ENCODE measurements at regions not wholly inside any gene's neighbourhood (a gene's known extent, or its start where the extent isn't known, plus 50 kb on each side); places are given as distances from the start of the nearest gene placed in this dataset.

DNA sequence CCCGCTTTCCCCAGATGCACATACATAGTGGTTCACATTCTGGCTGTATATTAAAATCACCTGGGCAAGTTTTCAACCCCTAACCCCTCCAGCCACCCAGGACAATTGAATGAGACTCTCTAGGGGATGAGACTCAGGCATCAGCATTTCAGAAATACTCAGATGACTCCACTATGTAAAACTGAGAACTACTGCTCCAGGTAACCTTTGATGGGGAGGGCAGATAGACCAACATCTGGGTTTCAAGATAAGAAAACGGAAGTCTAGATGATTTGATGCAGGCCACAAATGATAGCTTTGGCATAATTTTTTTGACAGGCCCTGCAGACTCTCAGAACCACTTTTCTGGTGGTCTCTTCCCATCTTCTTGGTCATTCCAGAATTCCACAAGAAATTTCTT, 341.1 kb downstream of the EMP1 start:
- H2AK5ac ChIP-seq (ENCODE audit: low read length) = no peak overlapping the region
- no peak overlapping the region for H3K18ac ChIP-seq (ENCODE audit: low read length)
- H2BK120ac ChIP-seq (ENCODE audit: insufficient read depth, low read length, poor library complexity) = no peak overlapping the region
- no peaks in the 10 kb centered on the region for H3K36me3 ChIP-seq (ENCODE audit: control insufficient read depth in 1 of 2, insufficient read depth in 2 of 2, low read length in 2 of 2)
- no peak overlapping the region for H2BK5ac ChIP-seq (ENCODE audit: low read depth, low read length, poor library complexity)
- H3K27ac ChIP-seq (ENCODE audit: low read depth, low read length) = no peak overlapping the region
- H3K14ac ChIP-seq (ENCODE audit: low read length) = no peak overlapping the region
- no peak overlapping the region for H3K4me2 ChIP-seq (ENCODE audit: low read length)
- H3K79me2 ChIP-seq (ENCODE audit: control insufficient read depth, insufficient read depth, low read length, poor library complexity) = no peaks in the 10 kb centered on the region
- H3K4me1 ChIP-seq (ENCODE audit: control insufficient read depth in 1 of 2, insufficient read depth in 2 of 2, low read length in 2 of 2) = peaks cover 0 to 2% of the 10 kb centered on the region in 2 experiments
- no peak for DNase-seq
- H3K9me3 ChIP-seq (ENCODE audit: insufficient read depth, low read depth, low read length) = peaks cover 3% of the 10 kb centered on the region
- H3K4me3 ChIP-seq (ENCODE audit: low read depth, low read length) = no peak overlapping the region
- H4K91ac ChIP-seq (ENCODE audit: low read depth, low read length) = no peak overlapping the region
- no CpG with 5 or more reads among the region's 2 CpGs for WGBS (ENCODE audit: extremely low coverage, insufficient coverage, insufficient read length)
- no peak overlapping the region for H4K8ac ChIP-seq (ENCODE audit: low read depth, low read length)
- H2AFZ ChIP-seq (ENCODE audit: insufficient read depth, low read length, poor library complexity) = no peak overlapping the region
- H3K9ac ChIP-seq (ENCODE audit: low read length) = no peak overlapping the region
- no peak overlapping the region for H3K23ac ChIP-seq (ENCODE audit: low read length)
- no peaks in the 10 kb centered on the region for H3K79me1 ChIP-seq (ENCODE audit: low read length)
- no peaks in the 10 kb centered on the region for H3K27me3 ChIP-seq (ENCODE audit: insufficient read depth, low read length)
- no peak overlapping the region for H4K12ac ChIP-seq (ENCODE audit: low read depth, low read length)
- no peak overlapping the region for H3K4ac ChIP-seq (ENCODE audit: low read depth, low read length)
- no peak overlapping the region for H2BK12ac ChIP-seq (ENCODE audit: low read length)

- H3K27me3 ChIP-seq (ENCODE audit: insufficient read depth, low read length) = no peaks in the 10 kb centered on the region
- no peaks in the 10 kb centered on the region for H3K36me3 ChIP-seq (ENCODE audit: control insufficient read depth in 1 of 2, insufficient read depth in 2 of 2, low read length in 2 of 2)
- no peak overlapping the region for H2BK12ac ChIP-seq (ENCODE audit: low read length)
- no peak for DNase-seq
- no peak overlapping the region for H3K4ac ChIP-seq (ENCODE audit: low read depth, low read length)
- H4K8ac ChIP-seq (ENCODE audit: low read depth, low read length) = no peak overlapping the region
- H3K4me3 ChIP-seq (ENCODE audit: low read depth, low read length) = no peak overlapping the region
- H4K12ac ChIP-seq (ENCODE audit: low read depth, low read length) = no peak overlapping the region
- H2BK5ac ChIP-seq (ENCODE audit: low read depth, low read length, poor library complexity) = no peak overlapping the region
- H3K23ac ChIP-seq (ENCODE audit: low read length) = no peak overlapping the region
- no CpG with 5 or more reads among the region's 7 CpGs for WGBS (ENCODE audit: extremely low coverage, insufficient coverage, insufficient read length)
- H3K79me1 ChIP-seq (ENCODE audit: low read length) = no peaks in the 10 kb centered on the region
- H3K79me2 ChIP-seq (ENCODE audit: control insufficient read depth, insufficient read depth, low read length, poor library complexity) = no peaks in the 10 kb centered on the region
- no peak overlapping the region for H4K91ac ChIP-seq (ENCODE audit: low read depth, low read length)
- H2AFZ ChIP-seq (ENCODE audit: insufficient read depth, low read length, poor library complexity) = no peak overlapping the region
- H3K18ac ChIP-seq (ENCODE audit: low read length) = no peak overlapping the region
- no peak overlapping the region for H3K27ac ChIP-seq (ENCODE audit: low read depth, low read length)
- no peak overlapping the region for H3K4me2 ChIP-seq (ENCODE audit: low read length)
- no peak overlapping the region for H2BK120ac ChIP-seq (ENCODE audit: insufficient read depth, low read length, poor library complexity)
- H3K14ac ChIP-seq (ENCODE audit: low read length) = no peak overlapping the region
- H3K4me1 ChIP-seq (ENCODE audit: control insufficient read depth in 1 of 2, insufficient read depth in 2 of 2, low read length in 2 of 2) = peaks cover 0 to 2% of the 10 kb centered on the region in 2 experiments
- H2AK5ac ChIP-seq (ENCODE audit: low read length) = no peak overlapping the region
- H3K9ac ChIP-seq (ENCODE audit: low read length) = no peak overlapping the region
- peaks cover 3% of the 10 kb centered on the region for H3K9me3 ChIP-seq (ENCODE audit: insufficient read depth, low read depth, low read length)
Measured at GRCh38 chr12:13536219-13536910, 339.8 kb downstream of the EMP1 start.

GRCh38 chr12:13534645-13535398, 338.3 kb downstream of the EMP1 start:
- Histone ChIP-seq H3K4me2 (ENCODE audit: low read length) (peak overlapping the region; percentile 9), H2BK12ac (ENCODE audit: low read length) (no peak overlapping the region), H3K4me1 (ENCODE audit: control insufficient read depth in 1 of 2, insufficient read depth in 2 of 2, low read length in 2 of 2) (peaks cover 0 to 2% of the 10 kb centered on the region in 2 experiments), H2BK5ac (ENCODE audit: low read depth, low read length, poor library complexity) (no peak overlapping the region), H3K27ac (ENCODE audit: low read depth, low read length) (no peak overlapping the region), H4K91ac (ENCODE audit: low read depth, low read length) (no peak overlapping the region), H3K36me3 (ENCODE audit: control insufficient read depth in 1 of 2, insufficient read depth in 2 of 2, low read length in 2 of 2) (no peaks in the 10 kb centered on the region), H3K9ac (ENCODE audit: low read length) (no peak overlapping the region), H3K18ac (ENCODE audit: low read length) (no peak overlapping the region), H3K79me1 (ENCODE audit: low read length) (no peaks in the 10 kb centered on the region), H3K23ac (ENCODE audit: low read length) (no peak overlapping the region), H4K12ac (ENCODE audit: low read depth, low read length) (peak overlapping the region; percentile 83), H3K4ac (ENCODE audit: low read depth, low read length) (no peak overlapping the region), H2AFZ (ENCODE audit: insufficient read depth, low read length, poor library complexity) (peak overlapping the region; percentile 71), H2BK120ac (ENCODE audit: insufficient read depth, low read length, poor library complexity) (no peak overlapping the region), H3K79me2 (ENCODE audit: control insufficient read depth, insufficient read depth, low read length, poor library complexity) (no peaks in the 10 kb centered on the region), H3K4me3 (ENCODE audit: low read depth, low read length) (no peak overlapping the region), H3K9me3 (ENCODE audit: insufficient read depth, low read depth, low read length) (no peaks in the 10 kb centered on the region), H3K14ac (ENCODE audit: low read length) (no peak overlapping the region), H2AK5ac (ENCODE audit: low read length) (no peak overlapping the region), H4K8ac (ENCODE audit: low read depth, low read length) (peak overlapping the region; percentile 78), H3K27me3 (ENCODE audit: insufficient read depth, low read length) (no peaks in the 10 kb centered on the region)
- peak; percentile 15 to 61 for DNase-seq
- no CpG with 5 or more reads among the region's 8 CpGs for WGBS (ENCODE audit: extremely low coverage, insufficient coverage, insufficient read length)

DNA sequence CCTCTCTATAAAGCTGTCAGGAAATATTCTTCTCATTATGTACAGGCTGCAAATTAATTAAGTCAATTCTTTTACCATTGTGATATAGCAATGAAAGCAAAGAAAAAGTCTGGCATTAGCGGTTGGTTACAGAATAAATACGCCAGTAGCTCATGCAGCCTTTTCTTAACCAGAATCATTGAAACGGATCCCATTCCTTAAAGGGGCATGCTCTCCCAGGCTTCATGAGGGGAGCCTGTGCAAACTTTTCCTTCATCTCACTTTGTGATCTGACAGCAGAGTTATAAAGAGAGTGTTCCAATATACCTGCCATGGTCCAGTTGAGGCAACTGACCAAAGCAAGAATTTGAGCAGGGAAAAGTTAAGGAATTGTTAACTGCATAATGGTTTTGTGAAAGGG, 337.7 kb downstream of the EMP1 start:
- no peak overlapping the region for H2AK5ac ChIP-seq (ENCODE audit: low read length)
- no peak overlapping the region for H3K4me3 ChIP-seq (ENCODE audit: low read depth, low read length)
- no peak overlapping the region for H4K8ac ChIP-seq (ENCODE audit: low read depth, low read length)
- H3K79me2 ChIP-seq (ENCODE audit: control insufficient read depth, insufficient read depth, low read length, poor library complexity) = no peaks in the 10 kb centered on the region
- H4K12ac ChIP-seq (ENCODE audit: low read depth, low read length) = no peak overlapping the region
- no peak overlapping the region for H3K4ac ChIP-seq (ENCODE audit: low read depth, low read length)
- H3K4me1 ChIP-seq (ENCODE audit: control insufficient read depth in 1 of 2, insufficient read depth in 2 of 2, low read length in 2 of 2) = peaks cover 0 to 2% of the 10 kb centered on the region in 2 experiments
- no peak overlapping the region for H3K23ac ChIP-seq (ENCODE audit: low read length)
- H2BK5ac ChIP-seq (ENCODE audit: low read depth, low read length, poor library complexity) = no peak overlapping the region
- no peak overlapping the region for H2BK120ac ChIP-seq (ENCODE audit: insufficient read depth, low read length, poor library complexity)
- H2BK12ac ChIP-seq (ENCODE audit: low read length) = no peak overlapping the region
- no peak overlapping the region for H3K27ac ChIP-seq (ENCODE audit: low read depth, low read length)
- H3K36me3 ChIP-seq (ENCODE audit: control insufficient read depth in 1 of 2, insufficient read depth in 2 of 2, low read length in 2 of 2) = no peaks in the 10 kb centered on the region
- H3K9ac ChIP-seq (ENCODE audit: low read length) = no peak overlapping the region
- H3K4me2 ChIP-seq (ENCODE audit: low read length) = no peak overlapping the region
- H3K18ac ChIP-seq (ENCODE audit: low read length) = no peak overlapping the region
- H3K27me3 ChIP-seq (ENCODE audit: insufficient read depth, low read length) = no peaks in the 10 kb centered on the region
- H2AFZ ChIP-seq (ENCODE audit: insufficient read depth, low read length, poor library complexity) = no peak overlapping the region
- no peak overlapping the region for H4K91ac ChIP-seq (ENCODE audit: low read depth, low read length)
- H3K14ac ChIP-seq (ENCODE audit: low read length) = no peak overlapping the region
- no peaks in the 10 kb centered on the region for H3K79me1 ChIP-seq (ENCODE audit: low read length)
- WGBS (ENCODE audit: extremely low coverage, insufficient coverage, insufficient read length) = no CpG with 5 or more reads among the region's 3 CpGs
- no peak for DNase-seq
- no peaks in the 10 kb centered on the region for H3K9me3 ChIP-seq (ENCODE audit: insufficient read depth, low read depth, low read length)
